Activated CD4-positive, alpha-beta T cell treated with anti-CD3 and anti-CD28 coated beads for 4 hours (primary cell): ENCODE measurements at regions not wholly inside any gene's neighbourhood (a gene's known extent, or its start where the extent isn't known, plus 50 kb on each side); places are given as distances from the start of the nearest gene placed in this dataset.
"Not testable (repeated sequence)": the region's sequence is repeated elsewhere in the genome, so short reads cannot be mapped to it uniquely, and the experiment has no call there.

Experiments
- DNase-seq, 2 donors: peaks; one replicate each; pipeline ENCODE4 v3.0.0-alpha.2; 2020

DNA sequence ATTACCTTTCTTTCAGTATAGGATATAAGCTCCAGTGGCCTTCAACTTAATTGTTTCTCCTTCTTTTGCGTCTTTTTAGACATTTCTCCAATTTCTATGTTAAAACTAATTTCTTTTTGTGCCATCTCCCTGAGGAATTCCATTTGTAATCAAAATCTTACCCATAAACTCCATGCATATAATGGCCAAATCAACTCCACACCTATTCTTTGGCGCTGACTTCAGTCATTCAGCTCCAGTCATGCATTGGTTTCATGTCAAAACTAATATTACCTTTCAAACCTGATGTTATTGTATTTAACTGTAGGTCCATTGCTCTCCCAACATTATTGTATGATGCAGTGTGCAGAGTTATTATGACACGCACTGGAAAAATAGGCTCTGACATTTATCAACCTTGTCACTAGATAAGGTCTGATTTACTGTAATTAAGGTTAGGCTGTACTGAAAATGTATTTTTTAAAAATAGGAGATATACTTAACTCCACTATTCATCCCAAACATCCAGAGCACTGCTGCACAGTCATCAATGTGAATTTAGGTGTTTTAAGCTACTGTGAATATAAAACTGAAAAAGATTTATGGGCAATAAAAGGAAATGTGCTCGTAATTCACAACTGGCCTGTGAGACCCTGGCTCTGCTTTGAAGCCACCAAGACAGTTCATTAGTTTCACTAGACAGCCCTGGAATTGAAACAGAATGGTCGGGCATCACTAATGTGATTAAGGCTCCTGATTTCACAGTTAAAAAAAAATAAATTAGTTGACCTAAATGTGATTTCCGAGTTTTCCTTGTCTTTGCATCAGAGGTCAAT is 180.6 kb upstream of the GRIA4 start:
- DNase-seq = no peak

GRCh38 chr11:105407101-105407500 is 202.8 kb upstream of the GRIA4 start:
- DNase-seq = no peak

DNA sequence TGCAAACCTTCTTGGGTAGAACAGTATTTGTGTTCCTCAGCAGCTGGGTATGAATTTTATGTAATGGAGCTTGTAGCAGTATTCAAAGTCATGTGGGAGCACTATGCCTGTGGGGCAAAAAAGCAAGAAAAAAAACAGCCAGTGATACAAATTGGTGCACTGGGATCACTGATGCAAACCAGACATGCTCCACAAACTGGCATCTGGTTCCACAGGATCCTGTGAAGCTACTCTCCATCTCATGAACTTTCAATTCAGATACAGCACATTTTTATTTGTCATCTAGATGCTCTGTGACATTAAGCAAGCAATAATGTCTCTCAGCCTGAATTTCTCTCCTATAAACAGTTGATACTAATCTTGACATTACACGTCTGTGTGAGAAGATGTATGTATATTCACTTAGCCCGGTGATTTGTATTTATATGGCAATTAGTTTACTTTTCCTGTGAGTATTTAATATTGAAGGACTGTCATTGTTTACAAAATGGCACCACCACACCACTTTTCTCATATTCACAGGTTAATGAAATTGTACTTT is 208.5 kb upstream of the GRIA4 start:
- DNase-seq = no peak

DNA sequence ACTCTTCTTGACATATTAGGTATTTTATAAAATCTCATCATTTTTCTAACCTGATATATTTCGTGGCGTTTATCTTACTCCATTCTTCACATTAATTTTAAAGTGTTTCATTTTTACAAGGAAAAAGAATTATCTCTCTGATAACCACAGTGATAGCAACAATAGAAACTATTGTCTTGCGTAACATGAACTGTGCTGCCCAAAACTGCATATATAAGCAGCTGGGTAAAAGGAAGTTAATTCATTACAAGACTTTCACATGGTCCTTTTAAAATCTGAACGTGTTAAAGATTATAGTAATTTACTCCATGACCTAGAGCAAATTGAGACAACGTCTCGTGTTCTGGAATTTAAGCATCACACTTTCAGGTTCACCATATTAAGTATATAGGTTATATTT is 210.4 kb upstream of the GRIA4 start:
- no peak for DNase-seq

DNA sequence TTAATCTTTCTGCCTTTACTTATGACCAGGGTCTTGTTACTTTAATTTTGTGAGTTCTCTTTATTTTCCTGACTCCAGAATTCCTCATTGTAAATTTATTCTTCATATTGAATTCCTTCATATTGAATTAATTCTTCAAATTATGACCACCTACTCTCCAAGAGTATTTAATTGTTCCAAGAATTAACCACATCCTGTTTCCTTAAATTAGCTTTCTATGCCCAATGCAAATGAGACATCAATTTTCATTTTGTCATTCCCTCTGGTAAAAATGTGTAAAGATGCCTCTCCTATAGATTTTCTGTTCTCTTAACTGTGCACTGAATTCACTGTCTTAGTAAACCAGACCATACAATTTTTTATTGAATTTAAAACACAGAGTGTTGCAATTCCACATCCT is 211.2 kb upstream of the GRIA4 start:
- no peak for DNase-seq

DNA sequence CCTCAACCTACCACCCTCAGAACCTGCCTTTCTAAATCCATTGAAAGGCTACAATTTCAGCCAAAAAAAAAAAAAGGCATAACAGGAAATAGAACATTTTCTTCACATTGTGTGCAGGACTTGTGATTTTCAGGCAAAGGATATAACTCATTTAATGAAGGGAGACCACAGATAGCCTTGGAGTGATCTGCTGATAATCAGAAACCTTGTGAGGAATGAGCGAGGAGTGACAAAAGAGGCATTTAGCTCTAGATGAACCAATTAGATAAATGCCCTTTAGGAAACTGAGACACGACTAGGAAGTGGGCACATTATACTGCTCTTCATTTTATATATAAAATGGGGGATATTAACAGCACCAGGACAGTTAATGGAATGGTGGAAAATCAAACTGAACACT is 216.5 kb upstream of the GRIA4 start:
- DNase-seq = no peak

DNA sequence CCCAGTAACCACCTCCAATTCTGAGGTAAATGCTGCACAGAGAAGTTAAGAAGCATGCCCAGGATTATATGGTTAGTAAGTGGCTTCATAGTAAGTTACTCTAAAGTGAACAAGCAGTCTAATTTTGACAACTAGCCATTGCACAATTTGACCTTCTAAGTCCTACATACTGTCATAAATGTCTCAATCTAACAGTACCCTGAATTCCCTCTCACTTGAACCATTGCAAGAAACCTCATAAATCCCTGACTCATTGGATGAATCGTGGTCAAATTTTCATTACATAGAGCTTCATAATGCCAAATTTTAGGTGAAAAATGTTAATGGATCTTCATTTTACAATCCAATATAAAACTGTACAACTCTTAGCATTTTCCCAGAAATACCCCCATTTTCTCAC is 217.3 kb upstream of the GRIA4 start:
- no peak for DNase-seq

DNA sequence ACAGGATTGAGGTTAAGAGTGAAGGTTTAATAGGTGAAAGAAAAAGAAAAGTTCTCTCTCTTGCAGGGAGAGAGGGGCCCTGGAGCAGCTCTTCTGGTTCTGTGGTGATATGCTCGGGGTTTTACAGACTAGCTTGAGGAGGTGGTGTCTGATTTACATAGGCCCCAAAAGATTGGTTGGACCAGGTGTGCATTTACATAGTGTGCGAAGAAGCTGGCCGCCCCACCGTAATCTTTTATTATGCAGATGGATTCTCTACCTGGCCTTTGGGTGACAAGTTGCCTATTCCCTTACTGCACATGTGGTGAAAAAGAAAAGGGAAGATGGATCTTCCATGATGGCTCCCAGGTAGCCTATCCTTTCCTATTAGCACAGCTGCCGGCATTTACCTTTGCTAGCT is 219.9 kb upstream of the GRIA4 start:
- DNase-seq = no peak

GRCh38 chr11:105388006-105388405 is 221.9 kb upstream of the GRIA4 start:
- no peak for DNase-seq

- no peak for DNase-seq
These were observed 227.9 kb upstream of the GRIA4 start for GRCh38 chr11:105381941-105382340.

DNA sequence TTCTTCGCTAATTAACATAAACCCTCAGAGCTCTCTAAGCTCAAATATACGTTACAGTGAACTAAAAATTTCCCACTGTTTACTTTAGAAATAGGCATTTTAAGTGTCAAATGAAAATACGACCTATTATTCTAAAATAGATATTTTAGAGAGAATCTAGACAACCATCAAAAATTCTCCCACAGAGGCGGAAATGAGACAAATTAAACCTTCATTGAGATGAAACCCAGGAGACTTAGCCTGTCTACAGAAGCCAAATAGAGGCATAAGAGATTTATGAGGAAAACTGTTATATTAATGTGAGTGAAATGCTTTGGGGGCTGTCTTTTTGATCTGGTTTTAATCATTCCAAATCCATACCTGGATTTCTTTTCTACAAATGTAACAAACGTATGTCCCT is 232.0 kb upstream of the GRIA4 start:
- no peak for DNase-seq

DNA sequence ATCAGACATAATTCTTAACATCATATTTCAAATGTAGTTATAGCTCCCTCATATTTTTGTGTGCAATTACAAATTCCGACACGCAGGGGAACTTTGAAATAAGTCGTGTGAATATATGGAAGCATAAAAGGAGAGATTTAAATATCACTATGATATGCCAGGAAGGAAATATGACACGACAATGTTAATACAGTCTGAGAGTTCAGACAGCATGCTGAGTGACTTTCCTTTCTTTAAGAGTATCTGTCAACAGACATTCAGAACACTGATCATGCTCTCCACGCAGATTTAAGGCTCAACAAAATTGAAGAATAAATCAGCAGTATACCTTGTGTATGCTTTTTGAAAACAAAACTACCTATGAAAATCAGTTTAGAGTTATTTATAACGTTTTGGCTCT is 232.6 kb upstream of the CARD18 start:
- no peak for DNase-seq

- DNase-seq = no peak
These were observed 231.7 kb upstream of the CARD18 start for GRCh38 chr11:105371311-105371710.

GRCh38 chr11:105368711-105369110 is 229.1 kb upstream of the CARD18 start:
- DNase-seq = no peak

DNA sequence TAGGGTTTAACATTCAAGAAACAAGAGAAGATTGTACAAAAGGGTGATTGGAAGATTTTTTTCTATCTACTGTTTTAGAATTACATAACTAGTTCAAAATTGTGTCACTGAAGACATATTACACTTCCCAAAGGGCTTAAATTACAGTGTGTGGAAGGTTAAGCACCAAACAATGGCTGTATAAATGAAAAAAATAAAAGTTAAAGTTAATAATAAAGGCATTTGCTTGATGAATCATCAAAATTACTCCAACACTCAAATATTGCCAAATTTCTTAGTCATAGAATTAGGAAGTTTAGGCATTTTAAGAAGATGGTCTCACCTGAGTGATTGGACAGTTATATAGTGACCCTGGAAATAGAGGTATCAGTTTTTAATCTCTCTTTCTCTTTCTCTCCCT is 227.6 kb upstream of the CARD18 start:
- no peak for DNase-seq

DNA sequence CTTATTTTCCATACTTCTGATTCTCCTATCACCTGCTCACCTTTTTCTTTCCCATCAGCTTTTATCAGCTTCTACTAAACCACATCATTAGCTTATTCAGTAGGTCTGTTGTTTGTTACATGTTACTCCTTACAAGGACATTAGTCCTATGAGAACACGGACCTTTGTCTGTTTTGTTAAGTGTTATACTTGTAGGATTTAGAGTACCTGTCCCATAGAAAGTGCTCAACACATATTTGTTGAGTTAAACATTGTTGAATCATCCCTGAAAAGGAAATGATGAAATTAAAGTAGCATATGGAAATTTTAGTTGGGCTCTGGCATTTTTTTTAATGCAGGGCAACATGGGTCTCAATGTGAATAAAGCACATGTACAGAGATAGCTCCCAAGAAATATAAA is 222.1 kb upstream of the CARD18 start:
- no peak for DNase-seq

GRCh38 chr11:105357764-105358163 is 218.2 kb upstream of the CARD18 start:
- DNase-seq = no peak

DNA sequence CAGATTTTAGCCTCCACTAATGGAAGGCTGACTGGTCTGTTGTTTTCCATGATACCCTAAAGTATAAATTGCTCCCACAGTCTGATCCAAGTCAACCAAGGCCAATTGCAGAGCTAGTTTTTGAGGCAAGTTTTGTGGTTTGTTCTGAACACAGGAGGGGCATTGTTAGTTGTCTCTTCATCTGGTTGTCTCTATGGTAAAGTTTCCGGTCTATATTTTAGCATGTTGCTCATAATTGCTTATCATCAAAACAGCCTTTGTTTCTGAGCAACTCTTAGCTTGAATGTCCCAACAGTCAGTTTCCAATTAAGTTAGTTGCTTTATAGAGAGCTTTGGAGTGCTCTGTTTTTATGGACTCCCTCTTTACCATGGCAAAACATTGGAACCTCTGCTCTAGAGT is 217.6 kb upstream of the CARD18 start:
- no peak for DNase-seq

DNA sequence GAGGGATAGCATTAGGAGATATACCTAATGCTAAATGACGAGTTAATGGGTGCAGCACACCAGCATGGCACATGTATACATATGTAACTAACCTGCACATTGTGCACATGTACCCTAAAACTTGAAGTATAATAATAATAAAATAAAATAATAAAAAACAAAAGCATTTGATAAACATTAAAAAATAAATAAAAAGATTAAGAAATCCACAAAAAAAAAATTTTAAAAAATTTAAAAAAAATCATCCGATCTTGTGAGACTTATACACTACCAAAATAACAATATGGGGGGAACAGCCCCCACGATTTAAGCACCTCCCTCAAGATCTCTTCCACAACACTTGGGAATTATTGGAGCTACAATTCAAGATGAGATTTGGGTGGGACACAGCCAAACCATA is 210.3 kb upstream of the CARD18 start:
- DNase-seq = not testable (repeated sequence)

DNA sequence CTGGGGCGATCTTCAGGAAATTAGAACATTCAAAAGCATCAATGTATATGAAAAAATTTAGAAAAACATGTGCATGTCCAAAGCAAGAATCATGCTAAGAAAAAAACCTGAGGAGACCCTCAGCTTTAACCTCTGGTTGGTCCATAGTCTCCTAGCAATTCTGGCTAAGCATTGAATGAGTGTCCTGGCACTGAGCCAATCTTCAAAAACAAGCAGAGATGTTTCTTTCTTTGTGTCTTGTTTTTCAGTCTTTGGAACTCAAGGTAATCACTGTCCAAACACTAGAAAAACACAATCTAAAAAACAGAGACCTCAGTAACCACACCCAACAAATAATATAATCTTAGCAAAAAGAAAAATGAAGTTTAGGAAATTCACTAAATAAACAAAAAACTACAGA is 205.4 kb upstream of the CARD18 start:
- no peak for DNase-seq

GRCh38 chr11:105334025-105334714 is 194.6 kb upstream of the CARD18 start:
- DNase-seq = no peak

GRCh38 chr11:105333153-105333552 is 193.6 kb upstream of the CARD18 start:
- no peak for DNase-seq

DNA sequence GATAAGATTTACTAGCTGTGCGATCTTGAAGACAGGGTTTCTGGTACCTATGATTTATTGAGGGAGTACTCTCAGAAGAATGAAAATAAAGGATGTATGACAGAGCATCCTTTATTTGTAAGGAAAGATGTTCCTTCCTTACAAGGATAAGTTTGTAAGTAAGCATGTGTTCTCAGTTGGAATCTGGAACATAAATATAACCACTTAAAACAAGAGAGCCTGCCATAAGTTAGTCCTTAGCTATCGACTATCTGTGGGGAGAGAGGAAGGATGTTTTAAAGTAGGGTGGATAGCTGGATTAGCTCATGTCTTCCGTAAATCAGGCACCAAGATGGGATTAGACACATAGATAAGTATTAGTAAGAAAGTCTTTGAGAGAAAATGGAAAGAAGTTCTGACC is 192.6 kb upstream of the CARD18 start:
- DNase-seq = no peak

DNA sequence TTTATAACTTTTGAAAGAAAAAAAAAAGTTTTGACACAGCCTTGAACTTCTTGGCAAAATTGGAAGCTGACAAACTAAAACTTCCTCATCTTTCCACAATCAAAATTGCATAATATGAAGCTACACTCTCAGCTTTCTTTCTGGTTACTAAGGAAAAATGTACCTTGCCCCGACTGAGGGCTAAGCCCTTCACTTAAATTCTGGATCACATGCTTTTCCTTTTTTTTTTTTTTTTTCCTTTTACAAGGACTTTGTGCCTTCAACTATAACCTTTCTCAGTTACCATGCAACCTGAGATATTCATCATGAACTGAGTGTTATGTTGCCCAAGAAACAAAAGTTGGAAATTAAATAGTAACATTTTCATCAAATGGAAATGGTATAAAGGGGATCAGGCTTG is 188.5 kb upstream of the CARD18 start:
- no peak for DNase-seq
